ENCODE measurements at regions not wholly inside any gene's neighbourhood (a gene's known extent, or its start where the extent isn't known, plus 50 kb on each side); places are given as distances from the start of the nearest gene placed in this dataset.

- TF ChIP-seq, protein P1, sequence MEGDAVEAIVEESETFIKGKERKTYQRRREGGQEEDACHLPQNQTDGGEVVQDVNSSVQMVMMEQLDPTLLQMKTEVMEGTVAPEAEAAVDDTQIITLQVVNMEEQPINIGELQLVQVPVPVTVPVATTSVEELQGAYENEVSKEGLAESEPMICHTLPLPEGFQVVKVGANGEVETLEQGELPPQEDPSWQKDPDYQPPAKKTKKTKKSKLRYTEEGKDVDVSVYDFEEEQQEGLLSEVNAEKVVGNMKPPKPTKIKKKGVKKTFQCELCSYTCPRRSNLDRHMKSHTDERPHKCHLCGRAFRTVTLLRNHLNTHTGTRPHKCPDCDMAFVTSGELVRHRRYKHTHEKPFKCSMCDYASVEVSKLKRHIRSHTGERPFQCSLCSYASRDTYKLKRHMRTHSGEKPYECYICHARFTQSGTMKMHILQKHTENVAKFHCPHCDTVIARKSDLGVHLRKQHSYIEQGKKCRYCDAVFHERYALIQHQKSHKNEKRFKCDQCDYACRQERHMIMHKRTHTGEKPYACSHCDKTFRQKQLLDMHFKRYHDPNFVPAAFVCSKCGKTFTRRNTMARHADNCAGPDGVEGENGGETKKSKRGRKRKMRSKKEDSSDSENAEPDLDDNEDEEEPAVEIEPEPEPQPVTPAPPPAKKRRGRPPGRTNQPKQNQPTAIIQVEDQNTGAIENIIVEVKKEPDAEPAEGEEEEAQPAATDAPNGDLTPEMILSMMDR (IDR thresholded peaks at IDR 0.05; ENCODE audit: unreplicated experiment), result no peak
- Mint-ChIP-seq H3K27ac (no peak overlapping the region), H3K36me3 (no peaks in the 10 kb centered on the region), H3K27me3 (ENCODE audit: low read depth) (peaks cover 10% of the 10 kb centered on the region), H3K4me1 (peaks cover 24% of the 10 kb centered on the region), H3K9me3 (no peaks in the 10 kb centered on the region), H3K4me3 (no peak overlapping the region)
- no peak for DNase-seq (ENCODE audit: low spot score in 2 of 2, unreplicated experiment in 2 of 2)
Observed at GRCh38 chr6:40887079-40887791, 151.8 kb downstream of the UNC5CL start.

DNA sequence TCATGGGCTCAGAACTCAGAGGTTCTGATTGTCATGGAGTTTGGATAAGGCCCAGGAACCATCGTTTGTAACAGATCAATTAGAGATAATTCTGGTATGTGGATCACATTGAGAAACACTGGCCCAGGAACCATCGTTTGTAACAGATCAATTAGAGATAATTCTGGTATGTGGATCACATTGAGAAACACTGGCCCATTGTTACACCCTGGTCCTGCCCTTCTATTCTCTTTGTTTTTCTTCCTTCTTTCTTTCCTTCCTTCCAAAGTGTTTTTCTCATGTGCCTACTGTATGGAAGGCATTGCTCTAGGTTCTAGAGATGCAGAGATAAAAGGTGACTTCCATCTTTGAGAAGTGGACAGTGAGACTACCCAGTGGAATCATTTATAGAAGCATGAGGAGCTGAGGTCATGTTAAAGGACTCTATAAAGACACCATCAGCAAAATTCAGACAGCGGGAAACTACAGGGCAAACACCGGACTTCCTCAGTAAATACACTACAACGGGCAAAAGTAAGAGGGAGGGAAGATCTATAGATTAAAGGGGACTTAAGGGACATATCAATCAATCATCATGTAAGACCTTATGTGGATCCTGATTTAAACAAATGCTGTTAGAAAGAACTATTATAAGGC is 153.8 kb downstream of the UNC5CL start:
- TF ChIP-seq, protein P1 (IDR thresholded peaks at IDR 0.05; ENCODE audit: unreplicated experiment), result no peak
- no peak for DNase-seq (ENCODE audit: low spot score in 2 of 2, unreplicated experiment in 2 of 2)
- Mint-ChIP-seq H3K4me3 (no peak overlapping the region), H3K36me3 (no peaks in the 10 kb centered on the region), H3K4me1 (peaks cover 39% of the 10 kb centered on the region), H3K27ac (no peak overlapping the region), H3K9me3 (no peaks in the 10 kb centered on the region), H3K27me3 (ENCODE audit: low read depth) (peaks cover 2% of the 10 kb centered on the region)

DNA sequence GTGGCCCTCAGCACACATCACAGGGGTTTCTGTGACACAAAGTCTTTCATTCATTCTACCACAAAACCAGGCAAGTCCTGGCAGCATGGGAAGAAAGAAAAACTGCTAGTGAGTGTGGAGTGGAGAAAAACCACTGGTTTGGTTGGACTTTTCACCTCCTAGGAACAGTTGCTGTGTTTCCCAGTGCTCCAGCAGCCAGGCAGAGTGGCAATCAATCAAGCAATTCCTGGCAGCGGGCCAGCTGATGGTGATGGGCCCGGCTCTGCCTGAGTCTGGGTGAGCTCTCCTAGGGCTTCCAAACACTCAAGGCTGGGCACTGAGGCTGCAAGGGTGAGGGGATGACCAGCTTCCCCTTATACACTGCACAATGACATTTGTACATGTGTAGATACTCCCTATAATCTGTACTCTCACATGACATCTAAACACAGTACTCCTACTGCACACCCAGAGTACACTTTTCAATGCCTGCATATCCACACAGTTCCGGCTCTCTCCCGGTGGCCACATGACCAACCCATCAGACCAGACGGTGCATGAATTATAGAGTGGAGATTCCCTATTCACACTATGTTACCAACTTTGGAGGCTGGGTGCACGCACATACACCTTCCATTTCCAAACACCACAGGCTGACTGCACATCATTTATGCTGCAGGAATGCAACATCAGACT is 156.6 kb downstream of the UNC5CL start:
- peak; percentile 60 to 82 for DNase-seq (ENCODE audit: low spot score in 2 of 2, unreplicated experiment in 2 of 2)
- H3K4me3 Mint-ChIP-seq, result no peak overlapping the region
- H3K36me3 Mint-ChIP-seq, result peaks cover 3% of the 10 kb centered on the region
- H3K4me1 Mint-ChIP-seq, result peaks cover 25% of the 10 kb centered on the region
- TF ChIP-seq, protein P1 (IDR thresholded peaks at IDR 0.05; ENCODE audit: unreplicated experiment), result no peak
- peaks cover 4% of the 10 kb centered on the region for H3K9me3 Mint-ChIP-seq
- H3K27ac Mint-ChIP-seq, result peak overlapping the region; percentile 33
- peaks cover 4% of the 10 kb centered on the region for H3K27me3 Mint-ChIP-seq (ENCODE audit: low read depth)

GRCh38 chr6:40881501-40881900 is 157.5 kb downstream of the UNC5CL start:
- Mint-ChIP-seq H3K36me3 (peaks cover 3% of the 10 kb centered on the region), H3K27ac (no peak overlapping the region), H3K9me3 (peaks cover 4% of the 10 kb centered on the region), H3K4me3 (no peak overlapping the region), H3K4me1 (peaks cover 25% of the 10 kb centered on the region), H3K27me3 (ENCODE audit: low read depth) (peaks cover 13% of the 10 kb centered on the region)
- TF ChIP-seq, protein P1 (IDR thresholded peaks at IDR 0.05; ENCODE audit: unreplicated experiment), result no peak
- DNase-seq (ENCODE audit: low spot score in 2 of 2, unreplicated experiment in 2 of 2), result no peak

DNA sequence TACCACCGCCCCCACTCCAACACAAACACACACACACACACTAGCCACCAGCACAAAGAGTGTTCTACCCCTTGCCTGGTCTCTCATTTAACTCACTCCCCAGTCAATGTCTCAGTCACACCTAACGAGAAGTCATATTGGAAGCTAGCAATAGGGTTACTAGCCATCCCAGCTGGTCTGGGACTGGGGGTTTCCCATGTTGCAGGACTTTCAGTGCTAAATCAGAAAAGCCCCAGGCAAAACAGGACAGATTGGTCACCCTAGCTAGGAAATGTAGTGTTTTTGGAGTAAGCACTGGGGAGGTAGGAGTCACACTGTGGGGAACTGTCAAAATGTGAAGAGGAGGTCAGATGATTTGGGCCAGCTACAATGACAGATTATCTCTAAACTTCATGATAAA is 158.1 kb downstream of the UNC5CL start:
- H3K36me3 Mint-ChIP-seq, result peaks cover 3% of the 10 kb centered on the region
- TF ChIP-seq, protein P1 (IDR thresholded peaks at IDR 0.05; ENCODE audit: unreplicated experiment), result no peak
- H3K9me3 Mint-ChIP-seq, result peaks cover 4% of the 10 kb centered on the region
- no peak overlapping the region for H3K4me3 Mint-ChIP-seq
- H3K27me3 Mint-ChIP-seq (ENCODE audit: low read depth), result peaks cover 17% of the 10 kb centered on the region
- H3K27ac Mint-ChIP-seq, result no peak overlapping the region
- DNase-seq (ENCODE audit: low spot score in 2 of 2, unreplicated experiment in 2 of 2), result no peak
- H3K4me1 Mint-ChIP-seq, result peaks cover 25% of the 10 kb centered on the region
